ENCODE measurements at regions not wholly inside any gene's neighbourhood (a gene's known extent, or its start where the extent isn't known, plus 50 kb on each side); places are given as distances from the start of the nearest gene placed in this dataset.
"Not testable (repeated sequence)": the region's sequence is repeated elsewhere in the genome, so short reads cannot be mapped to it uniquely, and the experiment has no call there.

GRCh38 chr10:63077800-63078199 is 55.3 kb upstream of the NRBF2 start:
- no peak overlapping the region for H3K27ac Mint-ChIP-seq
- no peaks in the 10 kb centered on the region for H3K9me3 Mint-ChIP-seq
- no peak for ATAC-seq
- no peaks in the 10 kb centered on the region for H3K36me3 Mint-ChIP-seq
- no peak for DNase-seq (ENCODE audit: low spot score in 2 of 2)

GRCh38 chr10:63072951-63073350 is 60.2 kb upstream of the NRBF2 start:
- DNase-seq (ENCODE audit: low spot score in 2 of 2) (no peak), ATAC-seq (no peak)
- Mint-ChIP-seq H3K27ac (no peak overlapping the region), H3K9me3 (no peaks in the 10 kb centered on the region), H3K36me3 (no peaks in the 10 kb centered on the region)

- H3K27ac Mint-ChIP-seq, result no peak overlapping the region
- H3K9me3 Mint-ChIP-seq, result no peaks in the 10 kb centered on the region
- no peak for ATAC-seq
- no peak for DNase-seq (ENCODE audit: low spot score in 2 of 2)
- no peaks in the 10 kb centered on the region for H3K36me3 Mint-ChIP-seq
Observed at GRCh38 chr10:63071145-63071544, 62.0 kb upstream of the NRBF2 start.

- DNase-seq (ENCODE audit: low spot score in 2 of 2), result no peak
- Mint-ChIP-seq H3K36me3 (no peaks in the 10 kb centered on the region), H3K9me3 (no peaks in the 10 kb centered on the region), H3K27ac (peak overlapping the region in 1 of 2 donors; percentile 22)
- ATAC-seq, result no peak
Observed at GRCh38 chr10:63069318-63069717, 63.8 kb upstream of the NRBF2 start.

GRCh38 chr10:63068246-63068645 is 64.9 kb upstream of the NRBF2 start:
- Mint-ChIP-seq H3K36me3 (no peaks in the 10 kb centered on the region), H3K27ac (no peak overlapping the region), H3K9me3 (no peaks in the 10 kb centered on the region)
- ATAC-seq (peak in 1 of 2 donors; percentile 79), DNase-seq (ENCODE audit: low spot score in 2 of 2) (no peak)

GRCh38 chr10:63066606-63067005 is 66.5 kb upstream of the NRBF2 start:
- Mint-ChIP-seq H3K27ac (no peak overlapping the region), H3K9me3 (no peaks in the 10 kb centered on the region)

GRCh38 chr10:63064706-63065105 is 68.4 kb upstream of the NRBF2 start:
- H3K36me3 Mint-ChIP-seq, result no peaks in the 10 kb centered on the region
- no peaks in the 10 kb centered on the region for H3K9me3 Mint-ChIP-seq
- H3K27ac Mint-ChIP-seq, result no peak overlapping the region
- no peak for ATAC-seq
- DNase-seq (ENCODE audit: low spot score in 2 of 2), result no peak

More at GRCh38 chr10:63066606-63067005, 66.5 kb upstream of the NRBF2 start:
- H3K36me3 Mint-ChIP-seq, result no peaks in the 10 kb centered on the region
- DNase-seq (ENCODE audit: low spot score in 2 of 2) (no peak), ATAC-seq (no peak)

GRCh38 chr10:63058236-63058635 is 74.9 kb upstream of the NRBF2 start:
- no peak overlapping the region for H3K27ac Mint-ChIP-seq
- no peak for DNase-seq (ENCODE audit: low spot score in 2 of 2)
- H3K9me3 Mint-ChIP-seq, result no peaks in the 10 kb centered on the region
- no peak for ATAC-seq
- H3K36me3 Mint-ChIP-seq, result no peaks in the 10 kb centered on the region

- no peaks in the 10 kb centered on the region for H3K9me3 Mint-ChIP-seq
- DNase-seq (ENCODE audit: low spot score in 2 of 2) (no peak), ATAC-seq (no peak)
- H3K36me3 Mint-ChIP-seq, result no peaks in the 10 kb centered on the region
- H3K27ac Mint-ChIP-seq, result no peak overlapping the region
Observed at GRCh38 chr10:63057509-63057908, 75.6 kb upstream of the NRBF2 start.

GRCh38 chr10:63055705-63056104 is 77.4 kb upstream of the NRBF2 start:
- no peak for DNase-seq (ENCODE audit: low spot score in 2 of 2)
- Mint-ChIP-seq H3K9me3 (no peaks in the 10 kb centered on the region), H3K27ac (no peak overlapping the region), H3K36me3 (no peaks in the 10 kb centered on the region)
- no peak for ATAC-seq

- no peaks in the 10 kb centered on the region for H3K36me3 Mint-ChIP-seq
- DNase-seq (ENCODE audit: low spot score in 2 of 2) (no peak), ATAC-seq (peak; percentile 55 to 74)
- peaks cover 0 to 4% of the 10 kb centered on the region in 2 donors for H3K9me3 Mint-ChIP-seq
- H3K27ac Mint-ChIP-seq, result no peak overlapping the region
Observed at GRCh38 chr10:63054889-63055611, 78.1 kb upstream of the NRBF2 start.

GRCh38 chr10:63052083-63052482 is 81.0 kb upstream of the NRBF2 start:
- H3K9me3 Mint-ChIP-seq, result peaks cover 3 to 5% of the 10 kb centered on the region in 2 donors
- no peak for DNase-seq (ENCODE audit: low spot score in 2 of 2)
- no peaks in the 10 kb centered on the region for H3K36me3 Mint-ChIP-seq
- no peak for ATAC-seq
- H3K27ac Mint-ChIP-seq, result no peak overlapping the region

GRCh38 chr10:63042256-63042655 is 90.9 kb upstream of the NRBF2 start:
- ATAC-seq (no peak), DNase-seq (ENCODE audit: low spot score in 2 of 2) (no peak)
- Mint-ChIP-seq H3K9me3 (peaks cover 2 to 17% of the 10 kb centered on the region in 2 donors), H3K27ac (no peak overlapping the region), H3K36me3 (peaks cover 17 to 23% of the 10 kb centered on the region in 2 donors)

- not testable (repeated sequence) for H3K27ac Mint-ChIP-seq; DNase-seq (ENCODE audit: low spot score in 2 of 2); ATAC-seq
- peaks cover 10 to 13% of the 10 kb centered on the region in 2 donors for H3K36me3 Mint-ChIP-seq
- peaks cover 4 to 13% of the 10 kb centered on the region in 2 donors for H3K9me3 Mint-ChIP-seq
Observed at GRCh38 chr10:63033616-63034185, 99.4 kb upstream of the NRBF2 start.

- Mint-ChIP-seq H3K27ac (no peak overlapping the region), H3K9me3 (peaks cover 0 to 3% of the 10 kb centered on the region in 2 donors), H3K36me3 (no peaks in the 10 kb centered on the region)
- ATAC-seq, result no peak
- no peak for DNase-seq (ENCODE audit: low spot score in 2 of 2)
Observed at GRCh38 chr10:63030536-63030935, 102.6 kb upstream of the NRBF2 start.

GRCh38 chr10:63027531-63027930 is 105.6 kb upstream of the NRBF2 start:
- H3K36me3 Mint-ChIP-seq, result no peaks in the 10 kb centered on the region
- H3K27ac Mint-ChIP-seq, result no peak overlapping the region
- no peak for DNase-seq (ENCODE audit: low spot score in 2 of 2)
- H3K9me3 Mint-ChIP-seq, result no peaks in the 10 kb centered on the region
- no peak for ATAC-seq

GRCh38 chr10:63021225-63021624 is 111.9 kb upstream of the NRBF2 start:
- Mint-ChIP-seq H3K9me3 (no peaks in the 10 kb centered on the region), H3K36me3 (no peaks in the 10 kb centered on the region), H3K27ac (no peak overlapping the region)
- no peak for ATAC-seq
- DNase-seq (ENCODE audit: low spot score in 2 of 2), result no peak

GRCh38 chr10:63013755-63014154 is 119.4 kb upstream of the NRBF2 start:
- no peaks in the 10 kb centered on the region for H3K9me3 Mint-ChIP-seq
- DNase-seq (ENCODE audit: low spot score in 2 of 2) (no peak), ATAC-seq (no peak)
- H3K36me3 Mint-ChIP-seq, result no peaks in the 10 kb centered on the region
- H3K27ac Mint-ChIP-seq, result no peak overlapping the region
